Chondrocyte (in vitro differentiated cells): ENCODE measurements at regions not wholly inside any gene's neighbourhood (a gene's known extent, or its start where the extent isn't known, plus 50 kb on each side); places are given as distances from the start of the nearest gene placed in this dataset.
A peak's percentile ranks its signal among the peaks of the same experiment; 100 is the strongest.

Source experiments
- DNase-seq: peaks from one replicate; pipeline ENCODE4 v3.0.0; 2021; ENCODE audit warnings: mixed read lengths, low spot score
- H3K27ac Mint-ChIP-seq: one replicate; pipeline ENCODE4 v1.8.0; 2021; ENCODE audit warnings: mild to moderate bottlenecking, moderate library complexity, mixed read lengths; ENCODE audit not compliant: unreplicated experiment
- H3K27me3 Mint-ChIP-seq: 2 replicates; pipeline ENCODE4 v1.8.0; 2021; ENCODE audit warnings: low read depth, mixed read lengths
- H3K36me3 Mint-ChIP-seq: 2 replicates; pipeline ENCODE4 v1.8.0; 2021; ENCODE audit warnings: low read depth, mixed read lengths
- H3K4me1 Mint-ChIP-seq: 2 replicates; pipeline ENCODE4 v1.8.0; 2021; ENCODE audit warnings: low read depth, mild to moderate bottlenecking, mixed read lengths
- H3K4me3 Mint-ChIP-seq: one replicate; pipeline ENCODE4 v1.8.0; 2021; ENCODE audit warnings: mild to moderate bottlenecking, moderate library complexity, mixed read lengths; ENCODE audit not compliant: unreplicated experiment
- H3K9me3 Mint-ChIP-seq: 2 replicates; pipeline ENCODE4 v1.8.0; 2021; ENCODE audit warnings: low read depth, mixed read lengths
- TF ChIP-seq, protein P1 (sequence below): fragments of 200-600 bp; sonication (generic); IDR thresholded peaks from 2 replicates; pipeline ENCODE4 v1.5.0; 2021; ENCODE audit warnings: antibody characterized with exemption, mild to moderate bottlenecking, moderate library complexity

DNA sequence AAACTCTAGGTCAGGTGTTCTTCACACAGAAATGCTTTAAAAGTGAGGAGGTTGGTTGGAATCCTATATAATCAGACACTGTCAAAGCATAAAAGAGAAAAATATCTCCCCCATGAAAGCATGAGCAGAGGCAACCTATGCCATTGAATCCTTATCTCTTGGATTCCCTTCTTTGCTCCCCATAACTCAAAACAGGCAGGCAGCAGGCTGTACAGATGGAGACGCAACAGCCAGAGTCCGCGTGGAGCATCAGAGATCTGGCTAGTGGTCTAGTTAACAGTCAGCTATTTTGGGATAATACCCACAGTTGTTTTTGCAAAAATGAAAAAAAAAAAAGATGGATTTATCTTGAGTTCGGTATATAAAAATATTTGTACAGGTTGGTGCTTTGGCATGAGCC lies 490.0 kb upstream of the TENM3 start:
- no peak overlapping the region for H3K4me3 Mint-ChIP-seq

DNA sequence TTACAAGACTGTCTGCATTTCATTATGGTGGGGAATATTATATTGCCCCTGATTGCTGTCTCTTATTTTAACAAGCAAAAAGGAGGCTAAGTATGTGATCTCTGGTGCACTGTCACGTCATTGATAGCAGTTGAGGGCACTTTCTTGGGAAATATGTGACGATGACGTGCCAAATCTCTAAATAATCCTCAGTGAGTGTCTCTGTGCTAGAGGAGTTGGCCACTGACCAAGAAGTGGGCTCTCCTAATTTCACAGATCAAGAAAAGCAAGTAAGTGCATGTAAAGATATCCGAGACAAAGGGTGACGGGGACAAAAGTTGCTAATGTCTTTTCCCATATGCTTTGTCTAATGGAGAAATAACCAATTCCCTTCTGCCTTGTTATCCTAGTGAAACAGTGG lies 487.4 kb upstream of the TENM3 start:
- H3K4me3 Mint-ChIP-seq: no peak overlapping the region
- H3K9me3 Mint-ChIP-seq: no peaks in the 10 kb centered on the region
- TF ChIP-seq, protein P1, sequence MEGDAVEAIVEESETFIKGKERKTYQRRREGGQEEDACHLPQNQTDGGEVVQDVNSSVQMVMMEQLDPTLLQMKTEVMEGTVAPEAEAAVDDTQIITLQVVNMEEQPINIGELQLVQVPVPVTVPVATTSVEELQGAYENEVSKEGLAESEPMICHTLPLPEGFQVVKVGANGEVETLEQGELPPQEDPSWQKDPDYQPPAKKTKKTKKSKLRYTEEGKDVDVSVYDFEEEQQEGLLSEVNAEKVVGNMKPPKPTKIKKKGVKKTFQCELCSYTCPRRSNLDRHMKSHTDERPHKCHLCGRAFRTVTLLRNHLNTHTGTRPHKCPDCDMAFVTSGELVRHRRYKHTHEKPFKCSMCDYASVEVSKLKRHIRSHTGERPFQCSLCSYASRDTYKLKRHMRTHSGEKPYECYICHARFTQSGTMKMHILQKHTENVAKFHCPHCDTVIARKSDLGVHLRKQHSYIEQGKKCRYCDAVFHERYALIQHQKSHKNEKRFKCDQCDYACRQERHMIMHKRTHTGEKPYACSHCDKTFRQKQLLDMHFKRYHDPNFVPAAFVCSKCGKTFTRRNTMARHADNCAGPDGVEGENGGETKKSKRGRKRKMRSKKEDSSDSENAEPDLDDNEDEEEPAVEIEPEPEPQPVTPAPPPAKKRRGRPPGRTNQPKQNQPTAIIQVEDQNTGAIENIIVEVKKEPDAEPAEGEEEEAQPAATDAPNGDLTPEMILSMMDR: no peak
- H3K27ac Mint-ChIP-seq: no peak overlapping the region
- H3K4me1 Mint-ChIP-seq: peaks cover 46% of the 10 kb centered on the region
- DNase-seq: no peak
- no peaks in the 10 kb centered on the region for H3K36me3 Mint-ChIP-seq
- no peaks in the 10 kb centered on the region for H3K27me3 Mint-ChIP-seq

More for the DNA sequence above, 490.0 kb upstream of the TENM3 start:
- H3K27ac Mint-ChIP-seq: peak overlapping the region; percentile 78
- peaks cover 38% of the 10 kb centered on the region for H3K4me1 Mint-ChIP-seq
- TF ChIP-seq, protein P1: no peak
- H3K9me3 Mint-ChIP-seq: no peaks in the 10 kb centered on the region
- H3K27me3 Mint-ChIP-seq: no peaks in the 10 kb centered on the region
- DNase-seq: no peak
- H3K36me3 Mint-ChIP-seq: no peaks in the 10 kb centered on the region

DNA sequence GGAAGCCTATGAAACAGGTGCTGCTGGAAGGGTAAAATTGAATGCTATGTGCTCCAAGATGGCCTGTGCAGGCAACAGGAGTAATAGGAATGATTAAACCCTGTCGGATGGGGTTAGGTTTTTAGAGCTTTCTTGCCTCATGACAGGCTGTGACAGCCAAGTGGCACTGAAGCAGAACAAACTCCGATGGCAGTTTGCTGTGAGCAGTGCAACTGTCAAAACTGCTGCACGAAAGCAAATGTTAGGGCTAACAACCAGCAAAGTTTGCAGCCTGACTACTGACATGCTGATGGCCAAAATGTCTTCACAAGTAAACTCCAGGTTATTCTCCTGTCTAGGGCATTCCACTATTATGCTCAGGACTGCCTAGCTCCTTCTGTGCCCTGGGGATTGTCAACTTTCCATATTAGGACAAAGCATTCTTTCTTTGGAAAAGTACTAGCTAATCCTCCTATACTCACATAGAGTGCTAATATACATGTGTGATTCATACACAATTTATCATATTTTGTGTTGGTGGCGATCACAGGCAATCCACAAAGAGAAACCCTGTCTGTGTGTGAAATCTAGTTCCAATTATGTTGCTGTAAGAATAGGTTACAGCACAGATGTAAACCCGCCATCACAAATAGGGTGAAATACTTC lies 486.6 kb upstream of the TENM3 start:
- H3K27me3 Mint-ChIP-seq: no peaks in the 10 kb centered on the region
- H3K9me3 Mint-ChIP-seq: no peaks in the 10 kb centered on the region
- peak overlapping the region; percentile 36 for H3K27ac Mint-ChIP-seq
- peaks cover 49% of the 10 kb centered on the region for H3K4me1 Mint-ChIP-seq
- H3K36me3 Mint-ChIP-seq: no peaks in the 10 kb centered on the region
- DNase-seq: no peak
- no peak overlapping the region for H3K4me3 Mint-ChIP-seq
- TF ChIP-seq, protein P1: no peak

DNA sequence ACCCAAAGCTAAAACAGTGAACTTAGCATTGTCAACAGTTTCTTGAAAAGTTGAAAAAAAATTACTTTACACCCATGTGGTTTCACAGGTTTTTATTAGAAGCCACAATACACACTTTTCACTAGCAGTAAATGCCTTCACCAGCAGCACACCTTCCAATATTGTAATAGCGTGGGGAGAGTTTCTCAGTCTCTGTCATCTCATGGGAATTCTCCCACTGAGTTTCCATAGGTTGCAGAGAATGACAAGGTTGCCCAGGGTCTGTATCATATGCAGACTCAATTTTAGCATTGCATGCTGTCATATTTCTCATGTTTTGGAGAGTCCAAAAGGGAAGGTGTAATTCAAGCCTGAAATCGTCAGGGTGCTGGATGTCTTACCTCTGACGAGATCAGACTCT lies 486.1 kb upstream of the TENM3 start:
- no peak overlapping the region for H3K4me3 Mint-ChIP-seq
- H3K27me3 Mint-ChIP-seq: no peaks in the 10 kb centered on the region
- no peaks in the 10 kb centered on the region for H3K36me3 Mint-ChIP-seq
- peaks cover 51% of the 10 kb centered on the region for H3K4me1 Mint-ChIP-seq
- no peak for DNase-seq
- TF ChIP-seq, protein P1: no peak
- no peak overlapping the region for H3K27ac Mint-ChIP-seq
- no peaks in the 10 kb centered on the region for H3K9me3 Mint-ChIP-seq

DNA sequence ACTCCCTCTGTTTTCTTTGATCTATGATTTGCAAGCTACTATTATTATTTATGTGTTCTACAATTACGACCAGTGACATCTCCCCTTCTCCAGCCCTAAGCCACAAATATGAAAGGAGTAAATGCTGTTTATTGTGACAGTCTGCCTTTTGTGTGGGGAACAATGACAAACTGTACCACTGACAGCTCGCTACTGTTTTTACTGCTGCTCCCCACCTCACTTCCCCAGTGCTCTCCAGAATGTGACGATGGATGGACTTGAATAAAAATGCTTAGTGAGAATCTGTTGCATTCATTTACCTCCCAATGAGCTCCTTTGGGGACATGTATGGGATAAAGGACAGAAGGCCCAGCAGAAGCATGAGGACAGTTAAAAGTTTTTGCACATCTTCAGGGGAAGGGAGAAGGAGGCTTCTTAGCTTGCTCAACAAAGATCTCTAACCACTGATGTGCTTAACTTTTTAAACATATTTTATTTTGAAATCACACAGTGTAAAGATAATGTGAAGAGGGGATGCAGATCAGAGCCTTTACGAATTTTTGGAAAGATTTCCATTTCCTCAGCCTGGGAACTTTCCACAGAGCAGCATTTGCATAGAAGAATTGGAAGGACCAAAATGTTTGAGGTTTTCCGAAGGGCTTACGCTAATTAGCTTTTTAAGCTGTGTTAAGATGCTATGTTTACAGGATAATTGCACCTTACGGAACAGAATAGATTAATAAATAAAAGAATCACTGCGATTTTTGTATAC lies 485.1 kb upstream of the TENM3 start:
- Mint-ChIP-seq H3K36me3 (no peaks in the 10 kb centered on the region), H3K27me3 (no peaks in the 10 kb centered on the region), H3K27ac (no peak overlapping the region), H3K4me1 (peaks cover 42% of the 10 kb centered on the region), H3K4me3 (no peak overlapping the region), H3K9me3 (no peaks in the 10 kb centered on the region)
- TF ChIP-seq, protein P1: no peak
- no peak for DNase-seq
